GM23248 (cell line): ENCODE measurements at regions not wholly inside any gene's neighbourhood (a gene's known extent, or its start where the extent isn't known, plus 50 kb on each side); places are given as distances from the start of the nearest gene placed in this dataset.
A peak's percentile ranks its signal among the peaks of the same experiment; 100 is the strongest.

ENCODE experiments used
- DNase-seq: peaks from one replicate; pipeline ENCODE4 v3.0.0-alpha.2; 2015
- H2AFZ ChIP-seq: fragments of 200-600 bp; sonication (generic); 2 replicates; pipeline ENCODE4 v1.6.1; 2016; ENCODE audit warnings: antibody characterized with exemption
- H3F3A ChIP-seq: fragments of 200-600 bp; sonication (generic); 2 replicates; pipeline ENCODE4 v1.6.1; 2016; ENCODE audit warnings: mild to moderate bottlenecking, antibody characterized with exemption, mixed run types; ENCODE audit not compliant: insufficient read depth
- H3K27ac ChIP-seq: fragments of 200-600 bp; sonication (generic); 2 replicates; pipeline ENCODE4 v1.5.1; 2016; ENCODE audit warnings: mild to moderate bottlenecking
- H3K27me3 ChIP-seq: fragments of 200-600 bp; sonication (generic); replicated peaks from 2 replicates; pipeline ENCODE4 v1.6.1; 2016; ENCODE audit warnings: mild to moderate bottlenecking; ENCODE audit not compliant: insufficient read depth
- H3K36me3 ChIP-seq: fragments of 200-600 bp; sonication (generic); 2 replicates; pipeline ENCODE4 v1.6.1; 2016; ENCODE audit warnings: low read depth, mild to moderate bottlenecking
- H3K4me1 ChIP-seq: fragments of 200-600 bp; sonication (generic); 2 replicates; pipeline ENCODE4 v1.6.1; 2016; ENCODE audit warnings: mild to moderate bottlenecking; ENCODE audit not compliant: insufficient read depth
- H3K4me2 ChIP-seq: fragments of 200-600 bp; sonication (generic); one replicate; pipeline ENCODE4 v1.6.1; 2016; ENCODE audit warnings: mild to moderate bottlenecking; ENCODE audit not compliant: unreplicated experiment
- H3K4me3 ChIP-seq: fragments of 200-600 bp; sonication (generic); 2 replicates; pipeline ENCODE4 v1.5.1; 2016; ENCODE audit warnings: mild to moderate bottlenecking
- H3K79me2 ChIP-seq: fragments of 200-600 bp; sonication (generic); 2 replicates; pipeline ENCODE4 v1.6.1; 2016; ENCODE audit warnings: mild to moderate bottlenecking; ENCODE audit not compliant: insufficient read depth
- H3K9ac ChIP-seq: fragments of 200-600 bp; sonication (generic); 2 replicates; pipeline ENCODE4 v1.6.1; 2016; ENCODE audit warnings: mild to moderate bottlenecking
- H3K9me2 ChIP-seq: fragments of 200-600 bp; sonication (generic); 2 replicates; pipeline ENCODE4 v1.6.1; 2016; ENCODE audit warnings: mixed run types, mild to moderate bottlenecking, moderate library complexity; ENCODE audit not compliant: insufficient read depth
- H3K9me3 ChIP-seq: fragments of 200-600 bp; sonication (generic); one replicate; pipeline ENCODE4 v1.6.1; 2017; ENCODE audit warnings: low read depth
- H4K20me1 ChIP-seq: fragments of 200-600 bp; sonication (generic); 2 replicates; pipeline ENCODE4 v1.6.0; 2016; ENCODE audit not compliant: insufficient read depth
- EZH2 ChIP-seq: fragments of 200-600 bp; sonication (generic); IDR thresholded peaks from 2 replicates; pipeline ENCODE4 v1.6.1; 2018; ENCODE audit warnings: antibody characterized with exemption, mild to moderate bottlenecking; ENCODE audit not compliant: insufficient read depth, poor library complexity, severe bottlenecking
- EZH2phosphoT487 ChIP-seq: fragments of 200-600 bp; sonication (generic); IDR thresholded peaks from 2 replicates; pipeline ENCODE4 v1.6.1; 2018; ENCODE audit warnings: antibody characterized with exemption, moderate library complexity, mild to moderate bottlenecking, low read depth; ENCODE audit not compliant: insufficient read depth
- WGBS, 2 experiments: methylation state at CpG; one replicate each; pipeline ENCODE4 v1.1.6; 2015 to 2017; ENCODE audit warnings: low lambda C conversion rate in 2 of 2, low coverage in 1 of 2; ENCODE audit errors: missing lambda C conversion rate in 2 of 2; 5-methylcytosine and 5-hydroxymethylcytosine counted together
- in situ Hi-C: fragments of 300-500 bp; cut with MboI; formaldehyde crosslinking; loops from 2 replicates; pipeline ENCODE4 v1.15.0; 2020

GRCh38 chr12:116427200-116427930 lies 131.8 kb upstream of the MAP1LC3B2 start:
- Histone ChIP-seq H3K4me1 (peaks cover 31% of the 10 kb centered on the region), H3F3A (peaks cover 30% of the 10 kb centered on the region), H3K9me2 (no peaks in the 10 kb centered on the region), H3K9ac (peak overlapping the region; percentile 25; the same call in 1 of the 2 replicates), H3K79me2 (no peaks in the 10 kb centered on the region), H2AFZ (peak overlapping the region; percentile 41), H4K20me1 (no peaks in the 10 kb centered on the region), H3K27me3 (no peaks in the 10 kb centered on the region), H3K9me3 (no peaks in the 10 kb centered on the region), H3K4me2 (peak overlapping the region; percentile 19), H3K36me3 (no peaks in the 10 kb centered on the region), H3K27ac (peak overlapping the region; percentile 63), H3K4me3 (no peak overlapping the region)
- 60 to 61% methylated on average over 19 of the region's 19 CpGs for WGBS, 2 experiments
- TF ChIP-seq EZH2 (no peak), EZH2phosphoT487 (no peak)
- DNase-seq = peak; percentile 53
- in situ Hi-C loops = no loop called here

GRCh38 chr12:116429826-116430360 lies 129.3 kb upstream of the MAP1LC3B2 start:
- H3K27ac ChIP-seq = no peak overlapping the region
- H4K20me1 ChIP-seq = no peaks in the 10 kb centered on the region
- 47 to 55% methylated on average over 7 of the region's 7 CpGs for WGBS, 2 experiments
- no peak overlapping the region for H3K9ac ChIP-seq
- no peaks in the 10 kb centered on the region for H3K9me3 ChIP-seq
- no peak overlapping the region for H2AFZ ChIP-seq
- H3K36me3 ChIP-seq = no peaks in the 10 kb centered on the region
- DNase-seq = no peak
- H3K4me1 ChIP-seq = peaks cover 36% of the 10 kb centered on the region
- H3K4me3 ChIP-seq = no peak overlapping the region
- H3K4me2 ChIP-seq = no peak overlapping the region
- in situ Hi-C loops = no loop called here
- no peaks in the 10 kb centered on the region for H3K27me3 ChIP-seq
- TF ChIP-seq EZH2phosphoT487 = no peak
- TF ChIP-seq EZH2 = no peak
- H3K9me2 ChIP-seq = no peaks in the 10 kb centered on the region
- peaks cover 29% of the 10 kb centered on the region for H3F3A ChIP-seq
- H3K79me2 ChIP-seq = no peaks in the 10 kb centered on the region

GRCh38 chr12:116430911-116431565 lies 128.1 kb upstream of the MAP1LC3B2 start:
- in situ Hi-C loops = no loop called here
- H3K9ac ChIP-seq = no peak overlapping the region

GRCh38 chr12:116431677-116432300 lies 127.4 kb upstream of the MAP1LC3B2 start:
- H3F3A ChIP-seq = peaks cover 21% of the 10 kb centered on the region
- in situ Hi-C loops = no loop called here
- WGBS, 2 experiments = 90 to 96% methylated on average over 13 of the region's 13 CpGs
- H2AFZ ChIP-seq = no peak overlapping the region
- no peak overlapping the region for H3K4me2 ChIP-seq
- H3K79me2 ChIP-seq = no peaks in the 10 kb centered on the region
- H3K9me2 ChIP-seq = no peaks in the 10 kb centered on the region
- H3K36me3 ChIP-seq = no peaks in the 10 kb centered on the region
- no peak for TF ChIP-seq EZH2phosphoT487
- no peak for TF ChIP-seq EZH2
- no peak overlapping the region for H3K9ac ChIP-seq
- H3K27me3 ChIP-seq = no peaks in the 10 kb centered on the region
- H3K4me3 ChIP-seq = no peak overlapping the region
- no peaks in the 10 kb centered on the region for H4K20me1 ChIP-seq
- no peak for DNase-seq
- H3K27ac ChIP-seq = no peak overlapping the region
- H3K4me1 ChIP-seq = peaks cover 32% of the 10 kb centered on the region
- H3K9me3 ChIP-seq = no peaks in the 10 kb centered on the region

More at GRCh38 chr12:116430911-116431565, 128.1 kb upstream of the MAP1LC3B2 start:
- Histone ChIP-seq H3K4me3 (no peak overlapping the region), H3K9me3 (no peaks in the 10 kb centered on the region), H3K27me3 (no peaks in the 10 kb centered on the region), H3F3A (peaks cover 27% of the 10 kb centered on the region), H4K20me1 (no peaks in the 10 kb centered on the region), H3K4me2 (no peak overlapping the region), H3K79me2 (no peaks in the 10 kb centered on the region), H2AFZ (no peak overlapping the region), H3K36me3 (no peaks in the 10 kb centered on the region), H3K9me2 (no peaks in the 10 kb centered on the region), H3K4me1 (peaks cover 38% of the 10 kb centered on the region), H3K27ac (no peak overlapping the region)
- no peak for DNase-seq
- no peak for TF ChIP-seq EZH2
- no peak for TF ChIP-seq EZH2phosphoT487
- WGBS, 2 experiments = 73 to 92% methylated on average over 4 to 5 of the region's 5 CpGs
